ENCODE measurements at regions not wholly inside any gene's neighbourhood (a gene's known extent, or its start where the extent isn't known, plus 50 kb on each side); places are given as distances from the start of the nearest gene placed in this dataset.

GRCh38 chr9:29800821-29801220 lies 2227.5 kb upstream of the C9orf72 start:
- TF ChIP-seq CTCF (IDR thresholded peaks at IDR 0.05; ENCODE audit: low read depth, low read length, poor library complexity, severe bottlenecking): no peak
- TF ChIP-seq EZH2phosphoT487 (IDR thresholded peaks at IDR 0.05; ENCODE audit: borderline replicate concordance, low read length): no peak

Measured in DOHH2 (cell line).